ENCODE measurements at regions not wholly inside any gene's neighbourhood (a gene's known extent, or its start where the extent isn't known, plus 50 kb on each side); places are given as distances from the start of the nearest gene placed in this dataset.
A peak's percentile ranks its signal among the peaks of the same experiment; 100 is the strongest.

DNA sequence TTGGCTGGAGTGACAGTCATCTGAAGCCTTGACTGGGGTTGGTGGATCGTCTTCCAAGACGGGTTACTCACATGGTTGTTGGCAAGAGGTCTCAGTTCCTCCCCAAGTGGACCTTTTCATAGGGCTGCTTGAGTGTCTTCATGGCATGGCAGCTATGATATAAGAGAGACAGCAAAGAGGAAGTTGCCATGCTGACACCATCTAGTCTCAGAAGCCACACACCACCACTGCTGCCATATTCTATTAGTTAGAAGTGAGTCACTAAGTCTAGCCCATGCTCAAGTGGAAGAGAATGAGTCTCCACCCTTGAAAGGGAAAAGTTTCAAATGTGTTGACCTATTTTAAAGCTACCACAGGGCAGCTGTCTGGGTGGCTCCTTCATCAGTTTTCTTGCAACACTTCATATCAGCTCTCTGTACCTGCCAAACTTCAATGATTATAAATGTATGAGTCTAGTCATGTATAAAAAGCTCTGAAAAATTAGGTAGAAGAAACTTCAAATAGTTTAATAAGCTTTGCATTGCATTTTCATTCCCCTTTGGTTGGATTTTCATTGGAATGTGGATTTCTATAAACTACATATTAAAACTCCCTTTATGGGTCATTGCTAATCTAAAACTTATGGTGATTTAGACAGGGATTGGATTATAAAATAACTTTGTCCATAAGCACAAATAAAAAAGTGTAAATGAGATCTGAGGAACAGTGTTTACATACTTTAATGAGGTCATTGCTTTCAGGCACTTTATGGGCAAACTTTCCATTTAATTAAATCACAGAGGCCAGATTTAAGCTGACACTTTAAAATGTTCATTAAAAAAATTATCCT, 68.0 kb upstream of the ATXN3L start:
- TF ChIP-seq, protein P1, sequence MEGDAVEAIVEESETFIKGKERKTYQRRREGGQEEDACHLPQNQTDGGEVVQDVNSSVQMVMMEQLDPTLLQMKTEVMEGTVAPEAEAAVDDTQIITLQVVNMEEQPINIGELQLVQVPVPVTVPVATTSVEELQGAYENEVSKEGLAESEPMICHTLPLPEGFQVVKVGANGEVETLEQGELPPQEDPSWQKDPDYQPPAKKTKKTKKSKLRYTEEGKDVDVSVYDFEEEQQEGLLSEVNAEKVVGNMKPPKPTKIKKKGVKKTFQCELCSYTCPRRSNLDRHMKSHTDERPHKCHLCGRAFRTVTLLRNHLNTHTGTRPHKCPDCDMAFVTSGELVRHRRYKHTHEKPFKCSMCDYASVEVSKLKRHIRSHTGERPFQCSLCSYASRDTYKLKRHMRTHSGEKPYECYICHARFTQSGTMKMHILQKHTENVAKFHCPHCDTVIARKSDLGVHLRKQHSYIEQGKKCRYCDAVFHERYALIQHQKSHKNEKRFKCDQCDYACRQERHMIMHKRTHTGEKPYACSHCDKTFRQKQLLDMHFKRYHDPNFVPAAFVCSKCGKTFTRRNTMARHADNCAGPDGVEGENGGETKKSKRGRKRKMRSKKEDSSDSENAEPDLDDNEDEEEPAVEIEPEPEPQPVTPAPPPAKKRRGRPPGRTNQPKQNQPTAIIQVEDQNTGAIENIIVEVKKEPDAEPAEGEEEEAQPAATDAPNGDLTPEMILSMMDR (IDR thresholded peaks at IDR 0.05): no peak
- intact Hi-C loops (cut with DNase I, micrococcal nuclease): no loop called here

DNA sequence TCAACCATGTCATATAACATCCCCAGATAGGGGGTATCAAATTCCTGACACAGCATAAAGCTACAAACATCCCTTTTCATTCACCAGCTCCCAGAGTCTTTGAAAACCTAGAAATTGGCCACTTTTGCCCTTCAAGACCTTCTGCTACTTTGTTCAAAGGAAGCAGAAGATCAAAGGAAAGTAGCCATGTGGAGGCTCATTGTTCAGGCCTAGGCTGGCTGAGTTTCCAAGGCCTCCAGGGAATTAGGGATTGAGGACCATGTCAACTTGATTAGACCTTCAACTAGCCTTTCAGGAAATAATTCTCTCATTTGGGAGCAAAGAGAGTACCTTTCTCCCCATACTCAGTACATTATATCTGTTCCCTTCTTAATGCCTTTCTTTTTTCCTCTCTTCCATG, 66.8 kb upstream of the ATXN3L start:
- intact Hi-C loops (cut with DNase I, micrococcal nuclease): no loop called here
- Mint-ChIP-seq H3K27ac (no peak overlapping the region), H3K27me3 (no peaks in the 10 kb centered on the region), H3K4me1 (ENCODE audit: low read depth) (no peaks in the 10 kb centered on the region), H3K9me3 (peaks cover 2% of the 10 kb centered on the region), H3K4me3 (no peak overlapping the region), H3K36me3 (ENCODE audit: low read depth) (no peaks in the 10 kb centered on the region)
- ATAC-seq (ENCODE audit: poor library complexity): no peak
- no peaks in the 10 kb centered on the region for H3K4me1 ChIP-seq (ENCODE audit: insufficient read depth, low read length)
- no peaks in the 10 kb centered on the region for H3K9me3 ChIP-seq (ENCODE audit: control insufficient read depth in 1 of 2, insufficient read depth in 1 of 2, low read length in 2 of 2)
- ChIA-PET POLR2A (no interaction called here), CTCF (no interaction called here)
- DNase-seq: no peak
- H3K36me3 ChIP-seq (ENCODE audit: insufficient read depth, low read length): no peaks in the 10 kb centered on the region
- TF ChIP-seq, protein P1 (IDR thresholded peaks at IDR 0.05): no peak
- no peak overlapping the region for H3K27ac ChIP-seq (ENCODE audit: low read depth in 1 of 2, low read length in 2 of 2)
- H3K4me3 ChIP-seq (ENCODE audit: low read length): no peak overlapping the region
- no peaks in the 10 kb centered on the region for H3K27me3 ChIP-seq (ENCODE audit: control insufficient read depth in 1 of 2, insufficient read depth in 2 of 2, low read length in 2 of 2)

More for the DNA sequence above, 68.0 kb upstream of the ATXN3L start:
- Histone ChIP-seq H3K9me3 (ENCODE audit: control insufficient read depth in 1 of 2, insufficient read depth in 1 of 2, low read length in 2 of 2) (no peaks in the 10 kb centered on the region), H3K27me3 (ENCODE audit: control insufficient read depth in 1 of 2, insufficient read depth in 2 of 2, low read length in 2 of 2) (no peaks in the 10 kb centered on the region), H3K27ac (ENCODE audit: low read depth in 1 of 2, low read length in 2 of 2) (no peak overlapping the region), H3K36me3 (ENCODE audit: insufficient read depth, low read length) (no peaks in the 10 kb centered on the region), H3K4me3 (ENCODE audit: low read length) (no peak overlapping the region), H3K4me1 (ENCODE audit: insufficient read depth, low read length) (no peaks in the 10 kb centered on the region)
- POLR2A ChIA-PET: no interaction called here
- no peaks in the 10 kb centered on the region for H3K36me3 Mint-ChIP-seq (ENCODE audit: low read depth)
- CTCF ChIA-PET: no interaction called here
- DNase-seq (peak in 2 of 14 experiments; percentile 1 to 18), ATAC-seq (ENCODE audit: poor library complexity) (no peak)
- H3K27me3 Mint-ChIP-seq: no peaks in the 10 kb centered on the region
- H3K27ac Mint-ChIP-seq: no peak overlapping the region
- no peak overlapping the region for H3K4me3 Mint-ChIP-seq
- H3K9me3 Mint-ChIP-seq: peaks cover 2% of the 10 kb centered on the region
- no peaks in the 10 kb centered on the region for H3K4me1 Mint-ChIP-seq (ENCODE audit: low read depth)

DNA sequence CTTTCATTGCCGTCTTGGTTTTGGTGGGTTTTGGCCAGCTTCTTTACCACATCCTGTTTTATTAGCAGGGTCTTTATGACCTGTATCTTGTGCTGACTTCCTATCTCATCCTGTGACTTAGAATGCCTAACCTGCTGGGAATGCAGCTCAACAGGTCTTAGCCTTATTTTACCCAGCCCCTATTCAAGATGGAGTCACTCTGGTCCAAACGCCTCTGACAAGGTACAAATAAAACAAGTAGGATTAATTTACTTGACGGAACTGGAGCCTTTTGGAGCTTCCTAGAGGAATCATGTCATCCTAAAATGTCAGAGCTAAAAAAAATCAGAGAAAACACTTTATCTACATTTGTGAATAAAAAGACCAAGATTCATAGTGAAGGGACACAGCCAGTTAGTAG, 66.2 kb upstream of the ATXN3L start:
- no peaks in the 10 kb centered on the region for H3K27me3 ChIP-seq (ENCODE audit: control insufficient read depth in 1 of 2, insufficient read depth in 2 of 2, low read length in 2 of 2)
- H3K9me3 Mint-ChIP-seq: peaks cover 2% of the 10 kb centered on the region
- no peaks in the 10 kb centered on the region for H3K4me1 ChIP-seq (ENCODE audit: insufficient read depth, low read length)
- no peaks in the 10 kb centered on the region for H3K36me3 ChIP-seq (ENCODE audit: insufficient read depth, low read length)
- POLR2A ChIA-PET: no interaction called here
- H3K36me3 Mint-ChIP-seq (ENCODE audit: low read depth): no peaks in the 10 kb centered on the region
- H3K27ac Mint-ChIP-seq: no peak overlapping the region
- no peak overlapping the region for H3K4me3 ChIP-seq (ENCODE audit: low read length)
- H3K4me3 Mint-ChIP-seq: no peak overlapping the region
- no peaks in the 10 kb centered on the region for H3K27me3 Mint-ChIP-seq
- ATAC-seq (ENCODE audit: poor library complexity) (no peak), DNase-seq (no peak)
- no peak overlapping the region for H3K27ac ChIP-seq (ENCODE audit: low read depth in 1 of 2, low read length in 2 of 2)
- H3K4me1 Mint-ChIP-seq (ENCODE audit: low read depth): no peaks in the 10 kb centered on the region
- no peaks in the 10 kb centered on the region for H3K9me3 ChIP-seq (ENCODE audit: control insufficient read depth in 1 of 2, insufficient read depth in 1 of 2, low read length in 2 of 2)
- TF ChIP-seq, protein P1 (IDR thresholded peaks at IDR 0.05): no peak
- CTCF ChIA-PET: no interaction called here
- intact Hi-C loops (cut with DNase I, micrococcal nuclease): no loop called here
